ENCODE measurements at regions not wholly inside any gene's neighbourhood (a gene's known extent, or its start where the extent isn't known, plus 50 kb on each side); places are given as distances from the start of the nearest gene placed in this dataset.
"Not testable (repeated sequence)": the region's sequence is repeated elsewhere in the genome, so short reads cannot be mapped to it uniquely, and the experiment has no call there.

DNA sequence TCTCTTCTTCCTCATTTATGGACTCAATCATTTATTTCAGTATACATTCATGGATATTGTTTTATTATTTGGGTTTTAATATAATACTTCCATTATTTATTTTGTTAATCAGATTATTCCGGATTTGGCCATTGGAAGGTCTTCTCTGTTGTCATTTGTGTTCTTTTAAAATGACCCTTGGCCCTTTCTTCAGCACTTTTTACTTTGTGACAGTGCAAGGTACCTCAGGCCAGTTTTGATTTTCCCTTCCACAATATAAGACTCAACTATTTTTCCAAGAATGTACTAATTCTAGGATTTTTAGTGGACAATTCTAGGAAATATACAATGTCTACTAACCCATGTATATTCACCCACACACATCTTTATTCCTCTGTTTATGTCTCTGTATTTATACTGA lies 521.4 kb upstream of the FOXG1 start:
- DNase-seq (ENCODE audit: low read depth, low spot score) = no peak
- no peaks in the 10 kb centered on the region for H3K36me3 ChIP-seq (ENCODE audit: insufficient read depth, low read length)
- TF ChIP-seq EZH2 (IDR thresholded peaks at IDR 0.05) = no peak
- no peak for TF ChIP-seq POLR2AphosphoS5 (IDR thresholded peaks at IDR 0.05; ENCODE audit: borderline replicate concordance, low read depth, low read length)
- no peak for TF ChIP-seq FOXP2 (optimal IDR thresholded peaks at IDR 0.05; ENCODE audit: control extremely low read depth, extremely low read length, insufficient read depth)
- H3K9ac ChIP-seq (ENCODE audit: insufficient read length) = no peak overlapping the region
- no peak overlapping the region for H3K4me3 ChIP-seq
- no peak overlapping the region for H3K27ac ChIP-seq
- H3K9me3 ChIP-seq (ENCODE audit: low read depth, low read length) = no peaks in the 10 kb centered on the region

DNA sequence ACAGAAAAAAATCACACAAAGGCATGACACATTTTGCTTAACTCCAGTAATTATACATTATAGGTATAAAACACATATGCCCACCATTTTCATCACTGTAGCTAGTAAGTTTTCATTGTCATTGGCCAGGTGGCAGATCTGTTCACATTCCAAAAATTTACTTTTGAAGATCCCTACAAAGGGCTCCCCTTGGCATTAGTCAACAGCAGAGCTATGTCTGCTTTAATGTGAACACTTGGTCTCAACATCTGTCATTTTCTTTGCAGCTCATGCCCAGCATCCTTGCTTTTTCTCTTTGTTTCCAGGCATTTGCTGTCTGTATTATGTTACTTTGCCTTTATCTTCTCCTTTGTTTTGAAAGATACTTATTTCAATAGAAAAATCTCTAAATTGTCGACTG lies 519.1 kb upstream of the FOXG1 start:
- TF ChIP-seq FOXP2 (optimal IDR thresholded peaks at IDR 0.05; ENCODE audit: control extremely low read depth, extremely low read length, insufficient read depth) (no peak), EZH2 (IDR thresholded peaks at IDR 0.05) (no peak), POLR2AphosphoS5 (IDR thresholded peaks at IDR 0.05; ENCODE audit: borderline replicate concordance, low read depth, low read length) (no peak)
- Histone ChIP-seq H3K9me3 (ENCODE audit: low read depth, low read length) (no peaks in the 10 kb centered on the region), H3K9ac (ENCODE audit: insufficient read length) (no peak overlapping the region), H3K4me3 (no peak overlapping the region), H3K27ac (no peak overlapping the region), H3K36me3 (ENCODE audit: insufficient read depth, low read length) (no peaks in the 10 kb centered on the region)
- no peak for DNase-seq (ENCODE audit: low read depth, low spot score)

DNA sequence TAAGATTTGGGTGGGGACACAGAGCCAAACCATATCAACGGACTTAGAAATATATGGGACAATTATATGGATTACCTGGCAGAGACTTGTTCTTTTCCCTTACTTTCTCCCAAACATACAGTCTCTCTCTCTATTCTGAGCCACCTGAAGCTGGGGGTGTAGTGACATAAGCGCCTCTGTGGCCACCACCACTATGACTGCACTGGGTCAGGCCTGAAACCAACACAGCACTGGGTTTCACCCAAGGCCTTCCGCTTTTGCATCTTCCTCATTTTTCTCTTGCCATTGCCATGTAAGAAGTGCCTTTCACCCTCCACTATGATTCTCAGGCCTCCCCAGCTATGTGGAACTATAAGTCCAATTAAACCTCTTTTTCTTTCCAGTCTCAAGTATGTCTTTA lies 514.5 kb upstream of the FOXG1 start:
- not testable (repeated sequence) for H3K36me3 ChIP-seq (ENCODE audit: insufficient read depth, low read length); H3K27ac ChIP-seq; H3K4me3 ChIP-seq; H3K9ac ChIP-seq (ENCODE audit: insufficient read length); DNase-seq (ENCODE audit: low read depth, low spot score); H3K9me3 ChIP-seq (ENCODE audit: low read depth, low read length)

DNA sequence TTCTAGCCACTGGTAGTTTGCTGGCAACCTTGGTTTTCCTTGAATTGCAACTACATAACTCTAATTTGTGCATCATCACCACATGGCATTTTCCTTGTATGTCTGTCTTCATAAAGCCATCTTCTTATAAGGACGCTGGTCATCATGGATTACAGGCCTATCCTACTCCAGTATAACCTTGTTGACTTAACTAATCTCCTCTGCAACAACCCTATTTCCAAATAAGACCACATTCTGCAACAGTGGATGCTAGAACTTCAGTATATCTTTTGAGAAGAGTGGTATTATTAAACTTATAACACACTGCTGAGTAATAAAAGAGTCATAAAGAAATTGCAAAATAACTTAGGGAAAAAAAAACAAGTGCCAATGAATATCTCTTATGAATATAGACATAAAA lies 511.8 kb upstream of the FOXG1 start:
- H3K36me3 ChIP-seq (ENCODE audit: insufficient read depth, low read length) = no peaks in the 10 kb centered on the region
- DNase-seq (ENCODE audit: low read depth, low spot score) = no peak
- no peak overlapping the region for H3K9ac ChIP-seq (ENCODE audit: insufficient read length)
- TF ChIP-seq POLR2AphosphoS5 (IDR thresholded peaks at IDR 0.05; ENCODE audit: borderline replicate concordance, low read depth, low read length) = no peak
- TF ChIP-seq EZH2 (IDR thresholded peaks at IDR 0.05) = no peak
- TF ChIP-seq FOXP2 (optimal IDR thresholded peaks at IDR 0.05; ENCODE audit: control extremely low read depth, extremely low read length, insufficient read depth) = no peak
- no peak overlapping the region for H3K27ac ChIP-seq
- no peaks in the 10 kb centered on the region for H3K9me3 ChIP-seq (ENCODE audit: low read depth, low read length)
- H3K4me3 ChIP-seq = no peak overlapping the region

DNA sequence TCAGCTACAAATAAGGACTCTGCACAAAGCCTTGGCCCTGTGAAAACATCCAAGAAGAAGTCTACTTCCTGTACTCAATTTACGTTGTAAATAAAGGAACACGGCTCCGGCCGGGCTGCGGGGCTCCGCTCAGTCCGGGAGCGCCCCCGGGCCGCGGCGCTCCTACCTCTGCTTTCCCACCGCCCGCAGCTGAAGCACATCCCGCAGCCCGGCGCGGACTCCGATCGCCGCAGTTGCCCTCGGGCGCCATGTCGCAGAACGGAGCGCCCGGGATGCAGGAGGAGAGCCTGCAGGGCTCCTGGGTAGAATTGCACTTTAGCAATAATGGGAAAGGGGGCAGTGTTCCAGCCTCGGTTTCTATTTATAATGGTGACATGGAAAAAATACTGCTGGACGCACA lies 502.3 kb upstream of the FOXG1 start:
- H3K9me3 ChIP-seq (ENCODE audit: low read depth, low read length) = no peaks in the 10 kb centered on the region
- DNase-seq (ENCODE audit: low read depth, low spot score) = no peak
- H3K36me3 ChIP-seq (ENCODE audit: insufficient read depth, low read length) = no peaks in the 10 kb centered on the region
- H3K4me3 ChIP-seq = no peak overlapping the region
- H3K27ac ChIP-seq = no peak overlapping the region
- TF ChIP-seq FOXP2 (optimal IDR thresholded peaks at IDR 0.05; ENCODE audit: control extremely low read depth, extremely low read length, insufficient read depth) (no peak), EZH2 (IDR thresholded peaks at IDR 0.05) (no peak), POLR2AphosphoS5 (IDR thresholded peaks at IDR 0.05; ENCODE audit: borderline replicate concordance, low read depth, low read length) (no peak)
- H3K9ac ChIP-seq (ENCODE audit: insufficient read length) = no peak overlapping the region

DNA sequence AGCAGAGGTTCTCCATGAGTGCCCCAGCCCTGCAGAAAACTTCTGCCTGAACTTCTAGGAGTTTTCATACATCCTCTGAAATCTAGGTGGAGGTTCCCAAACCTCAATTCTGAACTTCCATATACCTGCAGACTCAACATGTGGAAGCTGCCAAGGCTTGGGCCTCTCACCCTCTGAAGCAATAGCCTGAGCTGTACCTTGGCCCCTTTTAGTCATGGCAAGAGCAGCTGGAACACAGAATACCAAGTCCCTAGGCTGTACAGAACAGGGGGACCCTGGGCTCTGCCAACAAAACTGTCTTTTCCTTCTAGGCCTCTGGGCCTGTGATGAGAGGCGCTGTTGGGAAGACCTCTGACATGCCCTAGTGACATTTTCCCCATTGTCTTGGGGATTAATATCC lies 494.3 kb upstream of the FOXG1 start:
- Histone ChIP-seq H3K9me3 (ENCODE audit: low read depth, low read length) (no peaks in the 10 kb centered on the region), H3K9ac (ENCODE audit: insufficient read length) (no peak overlapping the region), H3K4me3 (no peak overlapping the region), H3K36me3 (ENCODE audit: insufficient read depth, low read length) (no peaks in the 10 kb centered on the region), H3K27ac (no peak overlapping the region)
- no peak for TF ChIP-seq POLR2AphosphoS5 (IDR thresholded peaks at IDR 0.05; ENCODE audit: borderline replicate concordance, low read depth, low read length)
- no peak for DNase-seq (ENCODE audit: low read depth, low spot score)

DNA sequence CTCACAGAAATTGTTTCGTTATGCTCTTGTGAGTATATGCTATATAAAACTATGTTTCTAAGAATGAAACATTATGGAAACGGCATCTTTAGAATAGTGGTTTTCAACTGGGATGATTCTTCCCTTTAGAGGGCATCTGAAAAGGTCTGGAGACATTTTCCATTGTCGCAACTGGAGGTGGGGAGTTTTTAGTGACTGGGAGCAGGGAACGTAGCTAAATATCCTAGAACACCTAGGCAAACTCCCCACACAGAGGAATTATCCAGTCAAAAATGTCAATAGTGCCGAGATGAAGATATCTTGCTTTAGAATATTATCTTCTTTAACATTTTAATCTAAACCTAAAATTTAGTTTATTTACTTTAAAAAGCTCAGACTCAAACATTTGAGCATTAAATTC lies 486.1 kb upstream of the FOXG1 start:
- TF ChIP-seq POLR2AphosphoS5 (IDR thresholded peaks at IDR 0.05; ENCODE audit: borderline replicate concordance, low read depth, low read length) (no peak), EZH2 (IDR thresholded peaks at IDR 0.05) (no peak), FOXP2 (optimal IDR thresholded peaks at IDR 0.05; ENCODE audit: control extremely low read depth, extremely low read length, insufficient read depth) (no peak)

DNA sequence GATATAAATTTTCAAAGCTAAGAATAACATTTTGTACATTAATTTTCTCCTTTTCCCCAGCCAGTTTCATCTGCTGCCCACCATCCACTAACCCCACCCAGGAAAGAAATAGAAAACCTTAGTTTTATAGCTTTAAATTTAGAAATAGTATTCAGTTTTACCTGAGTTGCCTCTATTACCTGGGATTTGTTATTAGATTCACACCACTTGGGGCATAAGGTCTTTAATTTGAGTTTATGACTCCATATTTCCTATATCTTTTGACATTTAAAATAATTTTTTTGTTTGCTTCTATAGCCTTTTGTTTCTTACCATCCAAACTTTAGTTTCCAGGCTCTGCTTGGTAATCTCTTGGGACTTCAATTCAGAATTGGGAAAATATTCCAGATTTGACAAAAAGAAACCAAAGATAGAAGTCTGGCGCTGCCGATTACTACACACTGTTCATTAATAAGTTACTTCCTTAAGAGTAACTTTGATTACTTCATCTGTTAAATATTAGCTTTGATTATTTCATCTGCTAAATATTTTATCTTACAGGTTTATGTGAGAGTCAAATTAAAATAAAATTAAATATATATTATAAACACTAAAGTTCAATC lies 485.5 kb upstream of the FOXG1 start:
- no peak overlapping the region for H3K4me3 ChIP-seq
- DNase-seq (ENCODE audit: low read depth, low spot score) = no peak
- no peaks in the 10 kb centered on the region for H3K9me3 ChIP-seq (ENCODE audit: low read depth, low read length)
- TF ChIP-seq POLR2AphosphoS5 (IDR thresholded peaks at IDR 0.05; ENCODE audit: borderline replicate concordance, low read depth, low read length) = no peak
- no peak for TF ChIP-seq EZH2 (IDR thresholded peaks at IDR 0.05)
- TF ChIP-seq FOXP2 (optimal IDR thresholded peaks at IDR 0.05; ENCODE audit: control extremely low read depth, extremely low read length, insufficient read depth) = no peak
- H3K9ac ChIP-seq (ENCODE audit: insufficient read length) = no peak overlapping the region
- H3K27ac ChIP-seq = no peak overlapping the region
- H3K36me3 ChIP-seq (ENCODE audit: insufficient read depth, low read length) = no peaks in the 10 kb centered on the region

More for the DNA sequence above, 486.1 kb upstream of the FOXG1 start:
- Histone ChIP-seq H3K9ac (ENCODE audit: insufficient read length) (no peak overlapping the region), H3K9me3 (ENCODE audit: low read depth, low read length) (no peaks in the 10 kb centered on the region), H3K27ac (no peak overlapping the region), H3K4me3 (no peak overlapping the region), H3K36me3 (ENCODE audit: insufficient read depth, low read length) (no peaks in the 10 kb centered on the region)
- DNase-seq (ENCODE audit: low read depth, low spot score) = no peak

DNA sequence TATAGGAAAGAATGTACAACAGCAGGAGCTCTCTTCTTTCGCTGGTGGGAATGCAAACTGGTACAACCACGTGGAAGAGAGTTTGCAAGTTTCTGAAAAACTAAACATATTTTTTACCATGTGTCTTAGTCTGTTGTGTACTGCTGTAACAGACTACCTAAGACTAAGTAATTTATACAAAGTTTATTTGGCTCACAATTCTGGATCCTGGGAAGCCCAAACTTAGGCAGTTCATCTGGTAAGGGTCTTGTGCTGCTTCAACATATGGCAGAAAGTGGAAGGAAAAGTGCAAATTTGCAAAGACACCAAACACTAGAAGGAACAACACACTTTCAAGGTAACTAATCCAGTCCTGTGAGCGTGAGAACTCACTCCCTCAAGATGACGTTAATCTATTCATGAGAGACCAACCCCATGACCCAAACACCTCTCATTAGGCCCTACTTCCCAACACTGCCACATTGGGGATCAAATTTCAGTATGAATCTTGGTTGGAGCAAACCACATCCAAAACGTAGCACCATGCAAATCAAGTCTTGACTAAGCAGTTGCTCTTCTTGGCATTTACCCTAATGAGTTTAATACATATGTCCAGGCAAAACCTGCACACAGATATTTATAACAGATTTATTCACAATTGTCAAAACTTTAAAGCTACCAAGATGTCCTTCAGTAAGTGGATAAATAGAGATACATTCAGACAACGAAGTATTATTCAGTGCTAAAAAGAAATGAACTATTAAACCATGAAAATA lies 481.9 kb upstream of the FOXG1 start:
- TF ChIP-seq POLR2AphosphoS5 (IDR thresholded peaks at IDR 0.05; ENCODE audit: borderline replicate concordance, low read depth, low read length) = no peak
- TF ChIP-seq FOXP2 (optimal IDR thresholded peaks at IDR 0.05; ENCODE audit: control extremely low read depth, extremely low read length, insufficient read depth) = no peak
- no peak for TF ChIP-seq EZH2 (IDR thresholded peaks at IDR 0.05)
- no peak overlapping the region for H3K27ac ChIP-seq
- H3K9ac ChIP-seq (ENCODE audit: insufficient read length) = no peak overlapping the region
- no peak overlapping the region for H3K4me3 ChIP-seq
- no peaks in the 10 kb centered on the region for H3K36me3 ChIP-seq (ENCODE audit: insufficient read depth, low read length)
- no peaks in the 10 kb centered on the region for H3K9me3 ChIP-seq (ENCODE audit: low read depth, low read length)
- DNase-seq (ENCODE audit: low read depth, low spot score) = no peak
